Activated CD4-positive, alpha-beta T cell treated with anti-CD3 and anti-CD28 coated beads, Interleukin-2, amount 50 U/mL, for 24 hours (primary cell): ENCODE measurements at regions not wholly inside any gene's neighbourhood (a gene's known extent, or its start where the extent isn't known, plus 50 kb on each side); places are given as distances from the start of the nearest gene placed in this dataset.
A peak's percentile ranks its signal among the peaks of the same experiment; 100 is the strongest.

Source experiments
- DNase-seq, 2 donors: peaks; one replicate each; pipeline ENCODE4 v3.0.0-alpha.2; 2020; ENCODE audit warnings: low read depth in 1 of 2, low spot score in 1 of 2

DNA sequence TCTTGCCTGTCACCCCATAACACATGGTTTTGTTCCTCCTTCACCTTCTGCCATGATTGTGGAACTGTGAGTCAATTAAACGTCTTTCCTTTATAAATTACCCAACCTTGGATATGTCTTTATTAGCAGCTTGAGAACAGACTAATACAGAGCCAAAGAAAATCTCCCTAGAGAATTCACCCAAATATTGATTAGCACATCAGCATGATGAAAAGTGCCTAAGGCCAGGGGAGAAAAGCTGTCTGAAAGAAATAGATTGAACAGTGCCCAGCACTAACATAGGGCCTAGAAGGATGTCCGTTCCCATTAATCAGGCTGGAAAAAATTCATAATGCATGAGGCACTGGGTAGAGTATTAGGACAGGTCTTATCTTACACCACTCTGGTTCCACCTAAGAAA, 111.9 kb upstream of the CALN1 start:
- DNase-seq = no peak

DNA sequence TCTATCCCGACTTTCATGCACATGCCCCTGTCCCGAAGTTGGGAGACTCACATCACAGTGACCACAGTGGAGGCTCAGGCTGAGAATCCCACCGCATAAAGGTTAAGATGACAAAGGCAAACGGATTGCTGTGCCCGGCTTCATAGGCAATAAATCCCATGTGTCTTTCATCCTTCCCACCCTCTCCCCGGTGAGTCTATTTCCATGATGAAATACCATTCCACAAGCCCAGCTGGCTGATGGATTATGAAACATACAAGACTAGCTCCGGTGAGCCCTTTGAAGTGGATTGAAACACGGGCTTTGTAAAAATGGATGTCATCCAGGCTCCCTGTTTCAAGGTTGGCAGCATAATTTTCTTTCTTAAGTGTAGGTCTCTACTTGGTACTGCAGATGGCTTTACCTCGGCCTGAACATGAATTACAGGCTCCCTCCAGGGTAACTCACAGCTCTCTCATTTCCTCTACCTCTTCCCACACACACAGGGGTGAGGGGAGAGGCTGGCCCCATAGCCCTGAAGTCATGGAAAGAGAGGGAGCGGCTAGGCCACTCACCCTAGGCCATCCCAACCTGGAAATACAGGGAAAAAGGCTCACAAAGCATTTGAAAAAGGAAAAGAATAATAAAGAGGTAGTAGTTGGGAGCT, 92.0 kb upstream of the CALN1 start:
- no peak for DNase-seq

GRCh38 chr7:72503644-72504043, 91.5 kb upstream of the CALN1 start:
- no peak for DNase-seq

- no peak for DNase-seq
Observed at GRCh38 chr7:72494807-72495206, 82.7 kb upstream of the CALN1 start.

GRCh38 chr7:72493850-72494661, 81.9 kb upstream of the CALN1 start:
- peak in 1 of 2 donors; percentile 21 for DNase-seq

GRCh38 chr7:72492461-72493065, 80.4 kb upstream of the CALN1 start:
- DNase-seq = no peak

- DNase-seq = no peak
Observed at GRCh38 chr7:72490301-72490700, 78.2 kb upstream of the CALN1 start.

- no peak for DNase-seq
Observed at GRCh38 chr7:72481934-72482333, 69.8 kb upstream of the CALN1 start.

DNA sequence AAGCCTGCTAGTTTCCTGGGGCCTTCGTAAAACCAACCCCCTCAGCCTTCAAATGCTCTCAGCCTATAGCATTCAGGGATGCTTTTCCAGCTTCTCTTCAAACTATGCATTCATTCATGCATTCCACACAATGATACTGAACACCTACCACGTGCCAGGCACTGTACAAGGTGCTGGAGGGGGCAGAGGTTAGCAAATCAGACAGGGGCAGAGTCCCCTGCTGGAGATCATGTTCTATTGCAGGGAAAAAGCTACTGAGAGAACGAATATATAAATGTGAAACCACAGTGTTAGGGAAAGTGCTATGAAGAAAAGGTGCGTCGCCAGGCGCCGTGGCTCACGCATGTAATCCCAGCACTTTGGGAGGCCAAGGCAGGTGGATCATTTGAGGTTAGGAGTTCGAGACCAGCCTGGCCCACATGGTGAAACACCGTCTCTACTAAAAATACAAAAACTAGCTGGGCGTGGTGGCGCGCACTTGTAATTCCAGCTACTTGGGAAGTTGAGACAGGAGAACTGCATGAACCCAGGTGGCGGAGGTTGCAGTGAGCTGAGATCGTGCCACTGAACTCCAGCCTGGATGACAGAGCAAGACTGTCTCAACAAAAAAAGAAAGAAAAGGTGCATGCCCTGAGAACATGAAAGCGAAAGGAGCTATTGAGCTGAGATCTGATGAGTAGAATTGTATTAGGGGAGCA, 64.6 kb upstream of the CALN1 start:
- no peak for DNase-seq

DNA sequence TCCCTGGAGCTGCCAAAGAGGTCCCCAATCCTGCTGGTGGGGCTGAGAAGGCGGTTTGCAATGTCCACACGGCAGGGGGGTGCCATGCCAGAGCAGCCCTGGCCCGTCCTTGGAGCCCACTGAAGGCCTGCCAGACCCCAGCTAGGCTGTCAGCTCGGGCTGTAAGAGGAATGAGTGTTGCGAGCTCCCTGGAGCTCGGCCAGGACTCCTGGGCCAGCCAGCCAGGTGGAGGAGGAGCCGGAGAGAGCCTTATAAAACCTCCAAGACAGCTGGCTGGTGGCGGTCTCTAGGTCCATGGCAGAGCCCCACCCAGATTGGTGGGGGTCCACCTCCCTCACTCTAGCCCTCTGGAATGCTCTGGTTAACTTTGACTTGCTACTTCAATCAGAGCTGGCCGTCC, 55.1 kb upstream of the CALN1 start:
- no peak for DNase-seq

DNA sequence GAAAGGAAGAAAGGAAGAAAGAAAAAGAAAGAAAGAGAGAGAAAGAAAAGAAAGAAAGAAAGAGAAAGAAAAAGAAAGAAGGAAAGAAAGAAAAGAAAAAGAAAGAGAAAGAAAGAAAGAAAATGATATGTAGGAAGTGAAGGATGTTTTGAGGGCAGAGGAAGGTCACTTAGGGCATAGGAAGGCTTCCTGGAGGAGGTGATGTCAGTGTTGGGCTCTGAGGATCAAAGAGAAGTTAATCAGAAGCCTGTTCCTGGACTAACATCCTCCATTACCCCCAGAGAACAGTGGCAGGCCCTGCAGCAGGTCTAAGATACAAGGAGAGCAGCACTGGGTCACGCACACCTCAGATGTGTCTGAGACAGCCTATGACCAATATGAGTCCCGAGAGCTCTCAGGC, 54.7 kb upstream of the CALN1 start:
- no peak for DNase-seq

DNA sequence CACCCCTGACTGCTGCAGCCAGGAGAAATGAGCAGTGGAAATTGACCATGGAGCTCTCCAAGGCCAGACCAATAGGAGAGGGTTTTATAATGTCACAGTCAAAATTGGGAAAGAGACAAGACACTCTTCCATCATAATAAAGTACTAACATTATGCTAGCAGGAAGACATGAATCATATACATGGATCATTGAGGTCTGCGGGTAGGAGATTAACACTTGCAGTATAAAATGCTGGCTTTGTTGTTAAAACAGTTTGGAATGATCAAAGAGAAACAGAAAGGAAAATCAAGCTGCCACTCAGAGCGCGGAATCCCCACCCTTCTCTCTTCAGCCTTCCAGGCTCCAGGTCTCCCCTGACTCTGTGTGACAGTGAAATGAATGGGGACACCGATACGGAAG, 53.4 kb upstream of the CALN1 start:
- DNase-seq = no peak

GRCh38 chr7:72462311-72462710, 50.2 kb upstream of the CALN1 start:
- no peak for DNase-seq
